PFSK-1 (cell line): ENCODE measurements at regions not wholly inside any gene's neighbourhood (a gene's known extent, or its start where the extent isn't known, plus 50 kb on each side); places are given as distances from the start of the nearest gene placed in this dataset.

Experiments
- FOXP2 ChIP-seq: optimal IDR thresholded peaks from 2 replicates; pipeline ENCODE3; 2011; ENCODE audit warnings: borderline replicate concordance, control low read depth, inconsistent platforms; ENCODE audit not compliant: insufficient read depth; ENCODE audit errors: extremely low read length, extremely low read depth
- POLR2AphosphoS5 ChIP-seq: IDR thresholded peaks from 2 replicates; pipeline ENCODE4 v1.6.1; 2012; ENCODE audit warnings: low read depth, mild to moderate bottlenecking, control low read depth, low read length, moderate library complexity
- SIN3A ChIP-seq: IDR thresholded peaks from 2 replicates; pipeline ENCODE4 v1.6.1; 2012; ENCODE audit warnings: mild to moderate bottlenecking, low read length, moderate library complexity, borderline replicate concordance; ENCODE audit not compliant: insufficient read depth
- TAF1 ChIP-seq: IDR thresholded peaks from 2 replicates; pipeline ENCODE4 v1.6.1; 2012; ENCODE audit warnings: low read length, control low read depth, borderline replicate concordance; ENCODE audit not compliant: insufficient read depth
- TF ChIP-seq, protein P1 (sequence below), 2 experiments: IDR thresholded peaks; 2 replicates each; pipeline versions ENCODE4 v1.6.1 to v1.8.0; 2011 to 2012; ENCODE audit warnings: low read depth in 2 of 2, low read length in 2 of 2, control low read depth in 1 of 2, inconsistent platforms in 1 of 2, mild to moderate bottlenecking in 1 of 2, moderate library complexity in 1 of 2; ENCODE audit not compliant: insufficient read depth in 1 of 2

DNA sequence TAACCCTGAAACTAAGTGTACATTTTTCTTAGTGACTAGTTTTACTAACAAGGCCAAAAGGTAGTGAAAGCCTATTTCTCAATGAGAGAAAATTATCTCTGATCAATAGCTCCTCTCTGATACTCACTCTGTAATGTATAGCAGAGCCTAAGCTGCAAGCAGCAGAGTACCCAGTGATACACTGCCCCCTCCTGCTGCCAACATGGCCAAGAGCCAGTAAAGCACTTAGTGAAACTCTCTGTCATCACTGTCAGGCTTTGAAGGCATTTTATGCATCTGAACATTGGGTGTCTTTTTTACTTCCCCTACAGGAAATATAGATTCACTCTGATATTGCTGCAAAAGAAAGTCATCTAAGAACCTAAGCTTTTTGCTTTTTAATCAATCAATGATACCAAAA, 784.1 kb upstream of the CDH7 start:
- TF ChIP-seq, protein P1, sequence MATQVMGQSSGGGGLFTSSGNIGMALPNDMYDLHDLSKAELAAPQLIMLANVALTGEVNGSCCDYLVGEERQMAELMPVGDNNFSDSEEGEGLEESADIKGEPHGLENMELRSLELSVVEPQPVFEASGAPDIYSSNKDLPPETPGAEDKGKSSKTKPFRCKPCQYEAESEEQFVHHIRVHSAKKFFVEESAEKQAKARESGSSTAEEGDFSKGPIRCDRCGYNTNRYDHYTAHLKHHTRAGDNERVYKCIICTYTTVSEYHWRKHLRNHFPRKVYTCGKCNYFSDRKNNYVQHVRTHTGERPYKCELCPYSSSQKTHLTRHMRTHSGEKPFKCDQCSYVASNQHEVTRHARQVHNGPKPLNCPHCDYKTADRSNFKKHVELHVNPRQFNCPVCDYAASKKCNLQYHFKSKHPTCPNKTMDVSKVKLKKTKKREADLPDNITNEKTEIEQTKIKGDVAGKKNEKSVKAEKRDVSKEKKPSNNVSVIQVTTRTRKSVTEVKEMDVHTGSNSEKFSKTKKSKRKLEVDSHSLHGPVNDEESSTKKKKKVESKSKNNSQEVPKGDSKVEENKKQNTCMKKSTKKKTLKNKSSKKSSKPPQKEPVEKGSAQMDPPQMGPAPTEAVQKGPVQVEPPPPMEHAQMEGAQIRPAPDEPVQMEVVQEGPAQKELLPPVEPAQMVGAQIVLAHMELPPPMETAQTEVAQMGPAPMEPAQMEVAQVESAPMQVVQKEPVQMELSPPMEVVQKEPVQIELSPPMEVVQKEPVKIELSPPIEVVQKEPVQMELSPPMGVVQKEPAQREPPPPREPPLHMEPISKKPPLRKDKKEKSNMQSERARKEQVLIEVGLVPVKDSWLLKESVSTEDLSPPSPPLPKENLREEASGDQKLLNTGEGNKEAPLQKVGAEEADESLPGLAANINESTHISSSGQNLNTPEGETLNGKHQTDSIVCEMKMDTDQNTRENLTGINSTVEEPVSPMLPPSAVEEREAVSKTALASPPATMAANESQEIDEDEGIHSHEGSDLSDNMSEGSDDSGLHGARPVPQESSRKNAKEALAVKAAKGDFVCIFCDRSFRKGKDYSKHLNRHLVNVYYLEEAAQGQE (IDR thresholded peaks at IDR 0.05; ENCODE audit: insufficient read depth in 1 of 2, low read depth in 2 of 2, low read length in 2 of 2): no peak
- no peak for TF ChIP-seq POLR2AphosphoS5
- no peak for TF ChIP-seq SIN3A
- TF ChIP-seq FOXP2: no peak
- no peak for TF ChIP-seq TAF1

DNA sequence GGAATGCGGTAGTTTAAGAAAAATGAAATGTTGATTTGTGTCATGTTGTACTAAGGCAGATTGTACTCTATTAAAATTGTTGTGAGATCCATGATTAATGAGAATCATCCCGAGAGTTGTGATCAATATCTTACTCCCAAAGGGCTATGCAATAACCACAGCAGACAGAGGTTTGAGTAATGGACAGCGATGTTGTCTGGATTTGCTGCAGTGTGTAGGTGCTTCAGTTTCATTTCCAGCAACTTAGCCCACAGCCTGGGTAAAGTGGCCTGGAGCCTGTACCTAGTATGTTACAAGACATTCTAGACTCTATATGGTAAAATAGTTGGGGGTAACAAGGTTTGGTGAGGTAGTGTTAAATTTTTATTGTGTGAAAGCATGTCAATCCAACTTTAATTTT, 794.3 kb upstream of the CDH7 start:
- no peak for TF ChIP-seq SIN3A
- TF ChIP-seq POLR2AphosphoS5: no peak

DNA sequence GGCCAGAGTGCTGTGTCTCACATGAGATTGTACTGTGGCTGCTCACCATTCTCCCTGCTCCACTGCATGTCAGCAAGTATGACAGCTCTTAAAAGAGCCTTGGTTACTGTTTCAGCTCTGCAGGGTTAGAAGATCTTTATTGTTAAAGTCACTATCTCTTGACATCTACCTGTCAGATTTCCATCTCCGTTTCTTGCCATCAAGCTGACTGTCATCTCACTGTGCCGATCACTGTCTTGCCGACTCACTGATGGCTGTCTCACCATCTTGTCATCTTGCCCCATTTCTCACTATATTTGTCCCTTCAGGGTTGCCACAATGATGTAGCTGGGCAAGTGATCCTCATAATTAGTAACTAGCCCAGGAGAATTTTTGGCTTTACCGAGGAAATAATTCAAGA, 800.9 kb upstream of the CDH7 start:
- TF ChIP-seq FOXP2 (no peak), SIN3A (no peak), POLR2AphosphoS5 (no peak), TAF1 (no peak)
- TF ChIP-seq, protein P1 (IDR thresholded peaks at IDR 0.05; ENCODE audit: insufficient read depth in 1 of 2, low read depth in 2 of 2, low read length in 2 of 2): no peak

DNA sequence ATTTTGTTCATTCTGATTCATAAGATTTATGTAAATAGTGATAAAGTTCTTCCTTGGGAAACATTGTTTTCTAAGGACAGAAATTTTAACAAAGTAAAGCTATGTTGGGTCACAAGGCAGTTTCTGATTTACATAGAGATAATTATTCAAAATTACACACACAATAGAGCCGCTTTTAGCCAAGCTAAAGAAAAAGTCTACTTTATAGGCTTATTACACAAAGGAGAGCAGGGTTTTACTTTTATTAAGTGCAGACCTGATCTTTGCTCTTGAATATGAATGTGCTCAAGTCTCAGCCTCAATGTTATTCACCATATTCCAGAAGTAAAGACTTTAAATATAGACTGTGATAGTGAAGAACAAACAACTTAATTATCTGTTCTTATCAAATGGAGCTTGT, 787.8 kb upstream of the LINC00305 start:
- TF ChIP-seq SIN3A: no peak
- TF ChIP-seq, protein P1 (IDR thresholded peaks at IDR 0.05; ENCODE audit: insufficient read depth in 1 of 2, low read depth in 2 of 2, low read length in 2 of 2): no peak
- TF ChIP-seq TAF1: no peak
- TF ChIP-seq FOXP2: no peak
- no peak for TF ChIP-seq POLR2AphosphoS5

DNA sequence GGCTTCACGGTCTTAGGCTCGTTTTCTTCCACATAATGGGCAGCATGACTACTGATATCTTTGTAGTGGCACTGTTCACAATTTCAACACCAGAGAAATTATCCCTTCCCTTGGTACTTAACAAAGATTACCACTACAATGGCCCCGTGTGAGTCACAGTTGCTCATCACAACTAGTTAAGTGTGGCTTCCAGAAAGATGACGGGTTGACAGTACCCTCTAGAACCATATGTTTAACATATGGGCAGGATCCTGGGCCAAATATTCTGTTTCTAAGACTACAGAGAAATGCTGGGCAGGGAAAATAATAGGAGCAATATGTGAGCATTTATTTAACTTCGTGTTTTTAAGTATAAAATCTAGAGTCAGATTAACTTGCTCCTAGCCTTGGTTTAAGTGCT, 780.1 kb upstream of the LINC00305 start:
- TF ChIP-seq TAF1 (no peak), FOXP2 (no peak), POLR2AphosphoS5 (no peak), SIN3A (no peak)
- TF ChIP-seq, protein P1 (IDR thresholded peaks at IDR 0.05; ENCODE audit: insufficient read depth in 1 of 2, low read depth in 2 of 2, low read length in 2 of 2): no peak
